Thyroid gland (tissue), 4 donors: ENCODE measurements at regions not wholly inside any gene's neighbourhood (a gene's known extent, or its start where the extent isn't known, plus 50 kb on each side); places are given as distances from the start of the nearest gene placed in this dataset.

Source experiments
- CTCF ChIP-seq, 6 experiments: fragments of 200-600 bp in 3 of 6; fragments of 450-650 bp in 3 of 6; sonication (generic) in 3 of 6; IDR thresholded peaks; one replicate each; pipeline ENCODE4 v1.5.1; 2016 to 2019; ENCODE audit warnings: antibody characterized with exemption in 6 of 6, mild to moderate bottlenecking in 2 of 6, inconsistent platforms in 1 of 6, moderate library complexity in 1 of 6
- POLR2A ChIP-seq, 2 donors: fragments of 450-650 bp; IDR thresholded peaks; one replicate each; pipeline ENCODE4 v1.6.1; 2017; ENCODE audit warnings: antibody characterized with exemption in 2 of 2, mild to moderate bottlenecking in 2 of 2, moderate library complexity in 1 of 2

GRCh38 chr7:88357781-88358525 is 51.3 kb upstream of the STEAP4 start:
- peak; percentile 10 to 69 (median 54) for TF ChIP-seq CTCF (IDR thresholded peaks at IDR 0.05)
- no peak for TF ChIP-seq POLR2A (IDR thresholded peaks at IDR 0.05)
